ENCODE measurements at regions not wholly inside any gene's neighbourhood (a gene's known extent, or its start where the extent isn't known, plus 50 kb on each side); places are given as distances from the start of the nearest gene placed in this dataset.
A peak's percentile ranks its signal among the peaks of the same experiment; 100 is the strongest.

DNA sequence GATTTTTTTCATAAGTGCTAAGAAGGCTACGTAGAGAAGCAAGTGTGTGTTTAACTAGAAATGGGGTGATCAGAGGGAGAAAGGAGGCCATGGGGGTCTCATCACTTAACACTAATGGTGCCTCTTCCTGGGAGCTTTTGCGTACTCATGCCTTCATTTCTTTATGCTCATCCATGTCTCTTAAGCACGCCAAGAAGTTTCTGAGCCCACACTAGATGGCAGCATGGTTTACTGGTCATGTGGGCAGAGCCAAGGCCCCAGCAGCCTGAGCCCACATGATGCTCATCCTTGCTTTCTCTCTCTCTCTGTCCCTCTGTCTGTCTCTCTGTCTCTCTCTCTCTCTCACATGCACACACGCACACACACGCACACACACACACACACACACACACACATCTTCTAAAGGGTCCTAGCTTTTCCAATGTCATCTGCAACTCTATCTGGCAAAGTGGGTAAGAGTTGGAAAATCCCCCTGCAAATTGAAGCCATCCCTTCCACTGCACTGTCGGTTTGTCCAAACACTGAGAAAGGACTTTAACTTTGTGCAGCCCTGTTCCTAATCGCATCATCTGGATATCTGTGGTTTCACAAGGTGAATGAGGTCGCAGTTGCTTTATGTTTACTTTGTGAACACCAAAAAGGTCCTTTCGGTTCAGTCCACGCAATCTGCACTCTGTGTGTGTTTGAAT is 137.1 kb upstream of the CCDC68 start:
- H3K27me3 ChIP-seq = no peaks in the 10 kb centered on the region
- TF ChIP-seq POLR2A (IDR thresholded peaks at IDR 0.05) (no peak), CTCF (IDR thresholded peaks at IDR 0.05) (peak in 1 of 6 experiments; percentile 31)
- no peaks in the 10 kb centered on the region for H3K36me3 ChIP-seq
- intact Hi-C loops (cut with DNase I) = loop anchor here (10.0 kb wide), 1 partner anchor 58 kb away; no protein-coding TSS in a partner anchor
- DNase-seq = peak; percentile 10 to 16
- H3K4me1 ChIP-seq = no peaks in the 10 kb centered on the region
- H3K4me3 ChIP-seq (replicated peaks in 1 of 3) = no peak overlapping the region
- H3K27ac ChIP-seq = no peak overlapping the region
- 60 to 64% methylated on average over 10 of the region's 10 CpGs for WGBS, 2 donors
- H3K9me3 ChIP-seq = no peaks in the 10 kb centered on the region

- no peaks in the 10 kb centered on the region for H3K36me3 ChIP-seq
- H3K27me3 ChIP-seq = no peaks in the 10 kb centered on the region
- intact Hi-C loops (cut with DNase I) = loop anchor here (10.0 kb wide), 1 partner anchor 59 kb away; no protein-coding TSS in a partner anchor
- H3K27ac ChIP-seq = no peak overlapping the region
- no peak for DNase-seq
- H3K4me3 ChIP-seq (replicated peaks in 1 of 3) = no peak overlapping the region
- 66 to 76% methylated on average over 3 of the region's 3 CpGs for WGBS, 2 donors
- TF ChIP-seq POLR2A (IDR thresholded peaks at IDR 0.05) (no peak), CTCF (IDR thresholded peaks at IDR 0.05) (no peak)
- no peaks in the 10 kb centered on the region for H3K9me3 ChIP-seq
- no peaks in the 10 kb centered on the region for H3K4me1 ChIP-seq
Measured at GRCh38 chr18:55095584-55095983, 136.3 kb upstream of the CCDC68 start.

- H3K27ac ChIP-seq = no peak overlapping the region
- H3K27me3 ChIP-seq = no peaks in the 10 kb centered on the region
- DNase-seq = no peak
- no peak overlapping the region for H3K4me3 ChIP-seq (replicated peaks in 1 of 3)
- H3K9me3 ChIP-seq = no peaks in the 10 kb centered on the region
- no peaks in the 10 kb centered on the region for H3K36me3 ChIP-seq
- TF ChIP-seq POLR2A (IDR thresholded peaks at IDR 0.05) (no peak), CTCF (IDR thresholded peaks at IDR 0.05) (no peak)
- no peaks in the 10 kb centered on the region for H3K4me1 ChIP-seq
- intact Hi-C loops (cut with DNase I) = loop anchor here (10.0 kb wide), 1 partner anchor 61 kb away; no protein-coding TSS in a partner anchor
Measured at GRCh38 chr18:55093808-55094207, 134.5 kb upstream of the CCDC68 start.

DNA sequence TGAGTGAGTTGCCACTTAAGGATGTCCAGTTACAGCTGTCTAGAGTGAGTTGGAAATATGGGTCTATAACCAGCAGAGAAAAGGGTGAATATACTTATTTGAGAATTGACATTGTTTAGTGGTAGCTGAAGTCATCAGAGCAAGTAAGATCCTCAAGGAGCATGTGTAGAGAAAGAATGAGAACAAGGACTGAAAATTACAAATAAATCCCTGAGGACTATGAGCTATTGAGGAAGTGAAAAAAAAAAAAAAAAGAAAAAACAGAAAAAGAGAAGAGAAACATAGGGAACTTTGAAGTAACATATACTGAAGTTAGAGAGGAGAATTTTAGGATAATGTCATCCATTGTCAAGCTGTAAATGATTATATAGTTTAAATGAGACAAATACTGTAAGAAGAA is 134.0 kb upstream of the CCDC68 start:
- Histone ChIP-seq H3K36me3 (no peaks in the 10 kb centered on the region), H3K27me3 (no peaks in the 10 kb centered on the region), H3K4me3 (replicated peaks in 1 of 3) (no peak overlapping the region), H3K27ac (no peak overlapping the region), H3K9me3 (no peaks in the 10 kb centered on the region), H3K4me1 (no peaks in the 10 kb centered on the region)
- intact Hi-C loops (cut with DNase I) = loop anchor here (10.0 kb wide), 1 partner anchor 62 kb away; no protein-coding TSS in a partner anchor
- DNase-seq = no peak
- TF ChIP-seq CTCF (IDR thresholded peaks at IDR 0.05) (no peak), POLR2A (IDR thresholded peaks at IDR 0.05) (no peak)

- intact Hi-C loops (cut with DNase I) = loop anchor here (10.0 kb wide), 1 partner anchor 63 kb away; no protein-coding TSS in a partner anchor
- no peak for DNase-seq
- no peaks in the 10 kb centered on the region for H3K9me3 ChIP-seq
- TF ChIP-seq CTCF (IDR thresholded peaks at IDR 0.05) = no peak
- no peak for TF ChIP-seq POLR2A (IDR thresholded peaks at IDR 0.05)
- 82 to 86% methylated on average over 4 of the region's 4 CpGs for WGBS, 2 donors
- no peaks in the 10 kb centered on the region for H3K36me3 ChIP-seq
- H3K4me1 ChIP-seq = no peaks in the 10 kb centered on the region
- no peak overlapping the region for H3K4me3 ChIP-seq (replicated peaks in 1 of 3)
- no peaks in the 10 kb centered on the region for H3K27me3 ChIP-seq
- H3K27ac ChIP-seq = no peak overlapping the region
Measured at GRCh38 chr18:55092166-55092565, 132.9 kb upstream of the CCDC68 start.
